GM19438 (cell line): ENCODE measurements at regions not wholly inside any gene's neighbourhood (a gene's known extent, or its start where the extent isn't known, plus 50 kb on each side); places are given as distances from the start of the nearest gene placed in this dataset.
"Not testable (repeated sequence)": the region's sequence is repeated elsewhere in the genome, so short reads cannot be mapped to it uniquely, and the experiment has no call there.

Experiments used
- ATAC-seq: cut with Tn5 transposase; IDR thresholded peaks from one replicate; pipeline ENCODE4 v1.9.1; 2021; ENCODE audit warnings: low read depth; ENCODE audit not compliant: unreplicated experiment

DNA sequence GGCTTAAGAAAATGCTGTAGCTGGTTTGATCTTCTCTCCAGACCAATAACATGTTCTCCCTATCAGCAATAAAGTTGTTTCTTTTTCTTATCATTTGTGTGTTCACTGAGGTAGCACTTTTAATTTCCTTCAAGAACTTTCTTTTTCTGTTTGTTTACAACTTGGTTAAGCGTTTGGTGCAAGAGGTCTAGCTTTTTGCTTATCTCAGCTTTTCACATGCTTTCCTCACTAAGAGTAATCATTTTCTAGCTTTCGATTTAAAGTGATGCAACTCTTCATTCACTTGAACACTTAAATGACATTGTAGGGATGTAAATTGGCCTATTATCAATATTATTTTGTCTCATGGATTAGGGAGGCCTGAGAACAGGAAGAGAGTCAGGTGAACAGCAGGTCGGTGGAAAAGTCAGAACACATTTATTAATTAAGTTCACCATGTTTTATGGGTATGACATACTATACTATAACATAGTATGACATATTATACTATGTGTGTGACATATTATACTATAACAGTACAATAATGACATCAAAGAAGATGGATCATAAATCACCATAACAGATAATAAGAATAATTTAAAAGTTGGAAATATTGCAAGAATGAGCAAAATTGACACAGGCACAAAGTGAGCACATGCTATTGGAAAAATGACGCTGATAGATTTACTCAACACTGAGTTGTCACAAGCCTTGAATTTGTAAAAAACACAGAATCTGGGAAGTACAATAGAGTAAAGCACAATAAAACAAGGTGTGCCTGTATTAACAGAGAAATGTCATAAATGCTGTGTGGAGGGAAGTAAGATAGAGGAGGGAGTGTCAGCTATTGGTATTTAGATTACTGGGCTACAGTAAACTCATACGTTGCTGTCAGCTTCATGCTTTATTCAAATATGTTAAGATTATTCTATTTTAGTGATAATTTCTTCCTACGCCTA lies 218.6 kb upstream of the SLC7A11 start:
- ATAC-seq: no peak

DNA sequence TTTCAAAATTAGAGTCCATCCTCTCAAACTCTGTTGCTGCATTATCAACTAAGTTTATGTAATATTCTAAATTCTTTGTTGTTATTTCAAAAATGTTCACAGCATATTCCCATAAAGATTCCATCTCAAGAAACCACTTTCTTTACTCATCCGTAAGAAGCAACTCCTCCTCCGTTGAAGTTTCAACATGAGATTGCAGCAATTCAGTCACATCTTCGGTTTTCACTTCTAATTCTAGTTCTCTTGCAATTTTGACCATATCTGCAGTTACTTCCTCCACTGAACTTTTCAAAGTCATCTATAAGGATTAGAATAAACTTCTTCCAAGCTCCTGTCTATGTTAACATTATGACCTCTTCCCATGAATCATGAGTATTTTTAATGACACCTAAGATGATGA lies 216.6 kb upstream of the SLC7A11 start:
- no peak for ATAC-seq

DNA sequence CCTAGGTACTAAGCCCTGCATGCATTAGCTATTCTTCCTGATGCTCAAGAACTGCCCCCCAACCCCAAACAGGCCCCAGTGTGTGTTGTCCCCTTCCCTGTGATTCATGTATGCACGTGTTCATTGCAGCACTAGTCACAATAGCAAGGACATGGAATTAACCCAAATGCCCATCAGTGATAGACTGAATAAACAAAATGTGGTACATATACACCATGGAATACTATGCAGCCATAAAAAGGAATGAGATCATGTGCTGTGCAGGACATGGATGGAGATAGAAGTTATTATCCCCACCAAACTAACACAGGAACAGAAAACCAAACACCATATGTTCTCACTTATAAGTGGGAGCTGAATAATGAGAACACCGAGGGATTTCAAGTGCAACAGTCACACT lies 214.2 kb upstream of the SLC7A11 start:
- ATAC-seq: not testable (repeated sequence)

DNA sequence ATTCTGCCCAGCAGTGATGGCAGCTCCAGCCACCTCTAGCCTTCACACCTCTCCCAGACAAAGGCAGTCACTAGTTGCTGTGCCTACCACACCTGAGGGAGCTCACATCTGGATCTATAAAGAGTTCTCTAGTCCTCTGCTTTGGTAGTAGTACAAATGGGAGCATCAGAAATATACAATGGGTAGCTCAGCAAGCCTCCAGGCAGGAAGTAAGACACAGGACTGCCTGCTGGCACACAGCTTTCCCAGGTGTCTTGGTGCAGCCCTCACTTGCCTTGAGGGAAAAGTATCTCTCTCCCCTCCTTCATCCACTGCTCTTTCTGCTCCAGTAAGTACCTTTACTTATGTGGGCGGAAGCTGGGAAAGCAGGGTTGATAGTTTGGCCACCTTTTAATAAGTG lies 212.9 kb upstream of the SLC7A11 start:
- ATAC-seq: no peak

DNA sequence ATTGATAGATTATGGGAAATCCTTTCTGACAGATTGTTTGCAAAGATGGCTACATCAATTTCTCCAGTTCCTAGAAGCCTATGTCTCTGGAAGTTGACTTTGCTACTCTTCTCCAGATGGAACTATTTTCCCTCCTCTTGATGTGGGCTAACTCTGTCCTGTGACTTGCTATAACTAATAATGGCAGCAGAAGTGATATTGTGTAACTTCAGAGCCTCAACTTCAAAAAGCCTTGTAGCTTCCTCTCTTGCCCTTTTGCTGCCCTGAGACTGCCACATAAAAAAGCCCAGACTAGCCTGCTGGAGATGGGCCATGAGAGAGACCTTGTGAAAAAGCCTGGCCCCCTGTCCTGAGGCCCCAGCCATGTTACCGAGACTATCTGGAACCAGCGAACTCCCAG lies 210.7 kb upstream of the SLC7A11 start:
- ATAC-seq: no peak

DNA sequence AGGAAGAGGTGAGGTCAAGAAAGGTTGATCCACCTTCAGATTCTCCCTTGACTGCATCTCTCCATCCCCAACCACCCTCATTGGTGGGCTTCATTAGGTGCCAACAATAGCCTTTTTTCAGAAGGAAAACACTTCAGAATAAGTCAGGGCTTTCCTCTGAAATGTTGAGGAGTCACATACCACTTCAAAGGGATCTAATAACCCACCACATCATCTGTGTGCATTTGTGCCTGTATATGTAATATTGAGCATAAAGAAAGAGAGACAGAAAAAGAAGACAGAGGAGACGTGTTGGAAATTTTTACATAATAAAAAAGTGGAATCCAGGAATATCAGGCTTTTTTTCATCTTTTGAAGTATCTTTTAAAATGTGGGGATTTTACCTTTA lies 209.1 kb upstream of the SLC7A11 start:
- ATAC-seq: no peak

DNA sequence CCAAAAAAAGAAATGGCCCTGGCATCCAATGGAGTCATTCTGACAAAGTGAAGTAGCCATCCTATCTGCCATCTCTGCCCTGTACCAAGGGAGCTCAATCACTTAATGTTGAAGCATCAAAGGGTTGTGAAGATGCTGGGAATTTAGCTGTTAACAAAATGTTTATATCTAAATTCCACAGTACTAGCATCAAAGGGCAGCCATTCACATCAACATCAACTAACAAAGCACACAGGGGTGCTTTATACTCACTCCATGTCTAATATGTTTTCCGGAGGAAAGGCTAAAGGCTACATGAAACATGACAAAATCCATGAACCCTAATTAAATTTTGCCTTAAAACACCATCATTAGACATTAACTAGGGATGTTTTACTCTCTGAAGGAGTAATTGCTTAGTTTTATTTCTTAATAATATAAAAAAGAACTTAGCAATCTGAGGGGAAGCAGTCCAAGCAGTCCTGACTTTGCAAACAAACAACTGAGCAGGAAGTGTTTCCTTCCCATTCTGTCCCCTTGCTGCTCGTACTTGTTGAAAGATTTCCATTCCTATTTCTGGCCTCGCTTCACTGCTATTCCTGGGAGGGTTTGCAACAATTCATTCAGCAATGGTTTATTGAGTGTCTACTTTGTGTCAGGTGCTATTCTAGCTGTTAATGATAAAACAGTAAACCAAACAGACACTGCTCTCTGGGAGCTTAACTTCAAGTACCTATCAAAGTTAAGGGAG lies 208.6 kb upstream of the SLC7A11 start:
- ATAC-seq: no peak

DNA sequence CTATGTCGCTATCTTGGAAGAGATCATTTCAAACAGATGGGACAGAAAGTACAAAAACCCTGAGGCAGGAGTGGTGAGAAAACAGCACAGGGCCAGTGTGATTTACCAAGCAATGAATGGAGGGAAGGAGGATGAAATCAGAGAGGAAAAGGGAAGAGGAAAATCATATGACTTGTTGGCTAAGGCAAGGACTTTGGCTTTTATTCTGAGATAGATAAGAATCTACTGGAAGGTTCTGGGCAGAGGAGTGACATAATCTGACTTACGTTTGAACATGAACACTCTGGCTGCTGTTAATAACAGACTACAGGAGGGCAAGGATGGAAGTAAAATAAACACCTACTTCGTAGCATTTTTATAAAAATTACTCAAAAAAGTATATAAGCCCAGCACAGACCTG lies 207.8 kb upstream of the SLC7A11 start:
- ATAC-seq: no peak

DNA sequence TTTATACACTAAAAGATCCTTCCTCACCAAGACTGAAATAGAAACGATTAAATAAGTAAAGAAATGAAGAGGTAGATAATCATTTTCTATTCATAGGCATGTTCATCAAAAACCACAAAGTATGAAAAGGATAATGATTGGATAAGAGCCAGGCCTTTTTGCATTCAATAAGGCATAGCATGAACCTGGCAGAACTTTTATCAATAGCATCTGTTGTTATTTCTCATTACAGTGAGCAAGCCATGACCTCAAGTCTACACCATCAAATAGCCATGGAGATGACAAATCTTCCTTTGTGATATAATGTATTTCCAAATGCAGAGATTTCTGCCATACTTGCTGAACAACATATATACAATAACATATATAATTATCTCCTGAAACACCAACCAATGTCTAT lies 206.0 kb upstream of the SLC7A11 start:
- ATAC-seq: no peak

DNA sequence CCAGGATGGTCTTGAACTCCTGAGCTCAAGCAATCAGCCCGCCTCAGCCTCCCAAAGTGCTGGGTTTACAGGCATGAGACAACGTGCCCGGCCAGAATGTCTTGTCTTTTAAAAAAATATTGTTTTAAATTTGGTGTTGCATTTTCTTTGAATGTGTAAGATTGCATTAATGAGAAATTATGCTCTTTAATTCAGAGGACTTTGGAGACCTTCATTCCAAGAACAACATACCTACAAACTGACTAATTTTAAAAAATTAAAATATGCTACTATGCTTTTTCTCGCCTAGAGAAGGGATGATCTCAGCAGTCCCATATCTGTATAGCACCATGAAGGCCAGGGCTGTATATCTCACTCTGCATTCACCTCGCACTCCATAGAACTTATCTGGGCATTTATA lies 204.3 kb upstream of the SLC7A11 start:
- ATAC-seq: no peak

DNA sequence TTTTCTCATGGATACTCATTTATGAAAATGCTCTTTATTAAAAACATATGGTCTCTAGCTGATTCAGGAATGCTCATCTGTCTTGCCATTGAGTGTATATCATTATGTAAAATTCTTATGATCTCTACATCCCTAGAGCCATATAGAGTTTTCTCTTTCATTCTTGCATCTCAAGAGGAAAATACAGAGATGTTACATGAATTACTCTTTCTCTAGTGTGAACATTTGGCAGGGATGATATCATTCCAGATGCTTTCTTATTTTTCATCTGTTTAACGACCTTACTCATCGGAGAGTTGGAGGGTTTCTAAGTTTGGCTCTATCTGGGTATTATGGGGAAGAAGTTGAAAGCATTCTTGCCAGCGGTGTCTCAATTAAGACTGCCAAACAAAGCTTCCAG lies 202.9 kb upstream of the SLC7A11 start:
- no peak for ATAC-seq

DNA sequence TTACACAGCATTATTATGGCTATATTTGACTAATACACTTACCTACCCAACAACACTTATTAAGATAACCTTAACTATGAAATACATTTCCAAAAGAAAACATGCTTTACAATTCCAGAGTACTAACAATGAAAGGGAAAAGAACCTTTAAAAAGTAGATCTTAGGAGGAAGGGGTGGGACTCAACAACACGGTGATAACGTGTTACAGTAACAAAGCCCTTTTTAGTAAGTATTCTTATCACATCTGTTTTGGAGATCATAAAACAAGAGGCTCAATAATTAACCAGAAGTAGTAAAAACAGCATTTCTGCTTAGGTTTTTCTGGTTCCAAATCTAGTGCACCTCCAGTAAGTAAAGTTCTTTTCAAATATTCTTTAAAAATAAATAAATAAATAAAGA lies 202.1 kb upstream of the SLC7A11 start:
- no peak for ATAC-seq

DNA sequence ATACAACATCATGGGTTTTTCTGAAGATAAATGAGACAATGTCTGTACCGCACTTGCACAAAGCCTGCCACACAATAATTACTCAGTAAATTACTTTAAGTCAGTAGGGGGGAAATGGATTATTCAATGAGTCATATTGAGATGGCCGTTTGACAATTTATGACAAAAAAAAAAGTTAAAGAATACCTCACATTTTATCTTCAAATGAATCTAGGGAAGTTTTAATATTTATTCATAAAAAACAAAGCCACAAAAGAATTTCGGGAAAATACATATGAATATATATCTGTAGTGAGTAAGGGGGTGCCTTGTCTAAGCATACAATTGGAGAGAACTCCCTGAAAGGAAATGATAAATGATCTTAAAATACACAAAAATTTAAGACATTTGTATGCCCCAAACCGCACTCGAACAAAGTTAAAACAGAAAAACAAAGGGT lies 197.0 kb upstream of the SLC7A11 start:
- ATAC-seq: no peak

DNA sequence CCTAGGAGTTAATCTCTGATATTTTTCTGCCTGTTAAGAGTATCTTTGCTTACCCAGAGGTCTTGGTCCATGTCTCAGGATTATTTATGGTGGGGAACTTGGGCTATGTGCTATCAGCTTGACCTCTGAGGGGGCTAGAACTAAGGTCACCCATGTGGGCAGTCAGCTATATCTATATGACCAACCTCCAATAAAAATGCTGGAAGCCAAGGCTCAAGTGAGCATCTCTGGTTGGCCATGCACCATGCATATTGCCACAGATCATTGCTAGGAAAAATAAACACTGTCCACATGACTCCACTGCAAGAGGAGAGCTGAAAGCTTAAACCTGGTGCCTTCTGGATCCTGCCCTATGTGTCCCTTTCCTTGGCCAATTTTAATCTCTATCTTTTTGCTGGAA lies 196.5 kb upstream of the SLC7A11 start:
- no peak for ATAC-seq

DNA sequence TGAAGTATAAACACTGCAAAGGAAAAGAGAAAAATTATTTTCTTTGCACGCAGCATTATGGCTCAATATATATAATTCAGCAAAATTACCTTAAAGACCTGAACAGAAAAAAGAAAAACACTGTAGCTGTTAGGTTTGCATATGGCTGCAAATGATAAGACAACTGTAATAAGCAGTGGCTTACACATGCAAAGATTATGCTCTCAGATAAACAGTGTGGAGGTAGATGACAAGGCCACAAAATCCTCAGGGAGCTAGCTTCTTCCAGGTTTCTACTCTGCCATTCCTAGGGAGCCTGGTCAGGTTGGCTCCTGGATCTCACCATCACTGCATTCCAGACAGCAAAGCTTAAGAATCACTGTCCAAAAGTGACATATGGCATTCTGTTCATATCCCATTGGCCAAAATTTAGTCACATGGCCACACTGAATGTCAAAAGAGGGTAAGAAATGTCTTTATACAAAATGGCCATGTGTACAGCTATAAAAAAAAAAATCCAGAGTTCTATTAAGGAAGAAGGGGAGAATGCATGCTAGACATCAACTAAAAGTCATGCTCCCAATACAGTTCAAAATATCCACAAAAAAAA lies 195.2 kb upstream of the SLC7A11 start:
- no peak for ATAC-seq

DNA sequence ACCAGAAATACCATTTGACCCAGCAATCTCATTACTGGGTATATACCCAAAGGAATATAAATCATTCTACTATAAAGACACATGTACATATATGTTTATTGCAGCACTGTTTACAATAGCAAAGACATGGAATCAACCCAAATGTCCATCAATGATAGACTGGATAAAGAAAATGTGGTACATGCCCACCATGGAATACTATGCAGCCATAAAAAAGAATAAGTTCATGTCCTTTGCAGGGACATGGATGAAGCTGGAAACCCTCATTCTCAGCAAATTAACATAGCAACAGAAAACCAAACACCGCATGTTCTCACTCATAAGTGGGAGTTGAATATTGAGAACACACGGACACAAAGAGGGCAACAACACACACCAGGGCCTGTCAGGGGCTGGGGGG lies 193.6 kb upstream of the SLC7A11 start:
- not testable (repeated sequence) for ATAC-seq

DNA sequence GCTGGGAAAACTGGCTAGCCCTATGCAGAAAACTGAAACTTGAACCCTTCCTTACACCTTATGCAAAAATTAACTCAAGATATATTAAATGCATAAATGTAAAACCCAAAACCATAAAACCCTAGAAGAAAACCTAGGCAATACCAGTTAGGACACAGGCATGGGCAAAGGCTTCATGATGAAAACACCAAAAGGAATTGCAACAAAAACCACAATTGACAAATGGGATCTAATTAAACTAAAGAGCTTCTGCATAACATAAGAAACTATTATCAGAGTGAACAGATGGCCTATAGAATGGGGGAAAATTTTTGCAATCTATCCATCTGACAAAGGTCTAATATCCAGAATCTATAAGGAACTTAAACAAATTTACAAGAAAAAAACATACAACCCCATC lies 192.9 kb upstream of the SLC7A11 start:
- not testable (repeated sequence) for ATAC-seq

DNA sequence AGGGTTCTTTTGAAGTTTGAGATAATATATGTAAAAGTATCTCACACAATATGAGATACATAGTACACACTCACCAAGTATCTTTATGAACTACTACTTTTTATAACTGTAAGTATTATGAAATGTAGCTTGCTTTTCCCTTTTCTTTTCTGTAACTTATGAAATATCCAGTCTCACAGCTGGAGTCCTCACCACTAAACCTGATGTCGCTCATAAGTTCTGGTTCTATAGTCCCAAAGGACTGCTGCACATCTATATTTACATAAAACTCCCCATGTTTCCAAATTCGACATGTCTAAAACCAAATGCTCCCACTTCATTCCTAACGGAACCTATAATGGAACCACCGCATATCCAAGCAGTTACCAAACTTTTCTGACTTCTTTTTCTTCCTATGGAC lies 186.5 kb upstream of the SLC7A11 start:
- ATAC-seq: no peak

DNA sequence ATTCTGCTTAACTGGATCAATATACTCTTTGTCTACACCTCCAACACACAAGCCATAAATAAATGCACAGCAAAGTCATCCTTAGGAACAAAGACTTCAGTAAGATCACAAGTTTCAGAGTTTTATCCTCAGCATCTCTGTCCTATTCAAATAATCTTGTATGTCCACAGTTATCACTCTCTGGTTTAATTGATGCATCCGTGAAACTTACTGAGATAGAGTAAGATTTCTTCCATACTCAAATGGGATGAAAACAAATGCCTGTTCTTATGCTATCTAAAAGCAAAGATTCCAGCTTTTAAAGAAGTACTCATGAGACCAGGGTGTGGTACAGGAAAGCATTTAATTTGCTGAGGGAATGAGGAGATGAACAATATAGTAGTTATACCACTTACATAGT lies 184.6 kb upstream of the SLC7A11 start:
- ATAC-seq: no peak

DNA sequence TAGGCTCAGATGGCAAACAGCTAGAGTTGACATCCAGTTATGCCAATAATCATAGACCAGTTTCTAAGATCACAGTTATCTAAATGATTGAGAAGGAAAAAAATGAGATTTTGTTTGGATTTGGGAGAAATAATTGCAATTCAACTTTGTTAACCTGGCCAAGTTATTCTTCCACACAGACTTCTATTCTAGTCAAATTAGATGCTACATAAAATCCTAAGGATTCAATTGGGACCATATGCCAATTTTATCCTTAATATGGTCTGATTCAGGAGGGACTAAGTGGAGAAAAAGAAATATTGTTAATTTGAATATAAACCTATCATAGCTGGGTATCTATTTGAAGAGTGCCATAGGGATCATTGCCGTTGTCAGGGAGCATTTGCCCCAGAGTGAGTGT lies 178.3 kb upstream of the SLC7A11 start:
- no peak for ATAC-seq

DNA sequence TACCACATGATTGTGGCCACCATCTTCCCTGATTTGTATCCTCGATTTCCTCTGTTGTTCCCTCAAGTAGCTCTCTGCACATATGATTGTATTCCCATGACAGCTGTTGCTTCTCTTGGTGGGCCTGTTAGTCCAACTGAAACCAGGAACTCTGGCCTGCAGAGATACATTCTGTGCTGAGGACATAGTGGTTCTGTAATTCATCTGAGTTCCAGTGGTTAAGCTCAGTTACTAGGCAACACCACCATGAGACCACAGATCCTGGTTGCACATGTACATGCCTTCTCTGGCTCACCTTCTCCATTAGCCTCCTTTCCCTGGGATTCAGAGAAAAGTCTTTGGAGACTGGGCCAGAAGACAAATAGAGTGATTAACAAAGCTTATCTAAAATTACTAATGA lies 172.1 kb upstream of the SLC7A11 start:
- no peak for ATAC-seq

DNA sequence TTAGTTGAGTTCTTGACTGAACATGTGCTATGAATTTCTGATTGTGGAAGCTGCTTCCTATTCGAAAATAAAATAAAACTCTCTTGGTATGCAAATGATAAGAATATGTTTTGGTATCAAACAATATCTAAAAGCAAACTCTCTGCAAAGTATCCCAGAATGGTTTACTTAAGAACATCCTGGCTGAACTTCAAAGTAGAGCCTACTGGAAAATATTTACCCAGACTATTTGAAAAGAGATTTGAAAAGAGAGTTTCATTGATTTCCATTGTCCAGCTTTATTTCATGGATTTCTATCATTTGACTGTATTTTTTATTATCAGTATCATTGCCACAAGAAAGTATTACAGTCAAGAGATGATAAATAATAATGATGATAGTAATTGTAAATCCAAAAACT lies 171.1 kb upstream of the SLC7A11 start:
- no peak for ATAC-seq
